GM21526 (cell line): ENCODE measurements at regions not wholly inside any gene's neighbourhood (a gene's known extent, or its start where the extent isn't known, plus 50 kb on each side); places are given as distances from the start of the nearest gene placed in this dataset.

Experiments
- ATAC-seq: cut with Tn5 transposase; IDR thresholded peaks from one replicate; pipeline ENCODE4 v1.9.1; 2021; ENCODE audit warnings: moderate library complexity; ENCODE audit not compliant: unreplicated experiment, low FRiP score

- ATAC-seq = no peak
These were observed 195.5 kb downstream of the DRD1 start for GRCh38 chr5:175248416-175248905.

GRCh38 chr5:175246889-175247520, 197.0 kb downstream of the DRD1 start:
- no peak for ATAC-seq

GRCh38 chr5:175246242-175246888, 197.6 kb downstream of the DRD1 start:
- no peak for ATAC-seq

- ATAC-seq = no peak
These were observed 200.5 kb downstream of the DRD1 start for GRCh38 chr5:175243441-175243840.

- no peak for ATAC-seq
These were observed 201.8 kb downstream of the DRD1 start for GRCh38 chr5:175242207-175242606.

GRCh38 chr5:175238326-175238725, 205.7 kb downstream of the DRD1 start:
- ATAC-seq = no peak

GRCh38 chr5:175236176-175236575, 207.8 kb downstream of the DRD1 start:
- no peak for ATAC-seq

GRCh38 chr5:175235251-175235960, 208.6 kb downstream of the DRD1 start:
- ATAC-seq = no peak

- ATAC-seq = no peak
These were observed 213.7 kb downstream of the DRD1 start for GRCh38 chr5:175230299-175230698.

GRCh38 chr5:175226506-175226905, 217.5 kb downstream of the DRD1 start:
- no peak for ATAC-seq

GRCh38 chr5:175223291-175223690, 220.7 kb downstream of the DRD1 start:
- ATAC-seq = no peak

GRCh38 chr5:175222621-175223020, 221.4 kb downstream of the DRD1 start:
- ATAC-seq = no peak

- no peak for ATAC-seq
These were observed 223.4 kb downstream of the DRD1 start for GRCh38 chr5:175220549-175220948.

GRCh38 chr5:175219366-175219765, 224.6 kb downstream of the DRD1 start:
- no peak for ATAC-seq

GRCh38 chr5:175216991-175217390, 227.0 kb downstream of the DRD1 start:
- no peak for ATAC-seq

GRCh38 chr5:175215906-175216305, 228.1 kb downstream of the DRD1 start:
- no peak for ATAC-seq

- ATAC-seq = no peak
These were observed 229.8 kb downstream of the DRD1 start for GRCh38 chr5:175214152-175214551.

GRCh38 chr5:175211956-175212756, 231.8 kb downstream of the DRD1 start:
- no peak for ATAC-seq

- ATAC-seq = no peak
These were observed 236.5 kb downstream of the DRD1 start for GRCh38 chr5:175207321-175208040.

GRCh38 chr5:175206669-175207068, 237.3 kb downstream of the DRD1 start:
- no peak for ATAC-seq
